GM12891 (cell line): ENCODE measurements at regions not wholly inside any gene's neighbourhood (a gene's known extent, or its start where the extent isn't known, plus 50 kb on each side); places are given as distances from the start of the nearest gene placed in this dataset.

ENCODE experiments used
- POLR2A ChIP-seq: IDR thresholded peaks from 2 replicates; pipeline ENCODE4 v1.6.1; 2011; ENCODE audit warnings: low read depth, low read length, control low read depth
- POLR2AphosphoS5 ChIP-seq: IDR thresholded peaks from 2 replicates; pipeline ENCODE4 v1.6.1; 2011; ENCODE audit warnings: low read depth, low read length, control low read depth
- POU2F2 ChIP-seq: IDR thresholded peaks from 2 replicates; pipeline ENCODE4 v1.6.1; 2011; ENCODE audit warnings: low read depth, mild to moderate bottlenecking, control low read depth, low read length, moderate library complexity
- TAF1 ChIP-seq: IDR thresholded peaks from 2 replicates; pipeline ENCODE4 v1.6.1; 2011; ENCODE audit warnings: low read depth, low read length, control low read depth

- TF ChIP-seq POLR2AphosphoS5 (no peak), POLR2A (no peak), POU2F2 (no peak), TAF1 (no peak)
Measured at GRCh38 chr16:16985707-16986106, 485.1 kb downstream of the XYLT1 start.
